Fibroblast of lung (primary cell): ENCODE measurements at regions not wholly inside any gene's neighbourhood (a gene's known extent, or its start where the extent isn't known, plus 50 kb on each side); places are given as distances from the start of the nearest gene placed in this dataset.

ENCODE experiments used
- CTCF ChIP-seq, 2 donors: IDR thresholded peaks in 1 of 2; conservative IDR thresholded peaks in 1 of 2; 1 replicate in 1 of 2; 2 replicates in 1 of 2; pipeline ENCODE4 v1.5.1; 2011 to 2012; ENCODE audit warnings: low read length in 2 of 2, control low read depth in 1 of 2, inconsistent platforms in 1 of 2, low read depth in 1 of 2, mild to moderate bottlenecking in 1 of 2
- EZH2 ChIP-seq: IDR thresholded peaks from 2 replicates; pipeline ENCODE4 v1.5.1; 2012; ENCODE audit warnings: low read length, control low read depth, mild to moderate bottlenecking; ENCODE audit errors: missing control alignments

- TF ChIP-seq CTCF (conservative IDR thresholded peaks at IDR 0.05 in 1 of 2, IDR thresholded peaks at IDR 0.05 in 1 of 2; ENCODE audit: low read depth in 1 of 2, low read length in 2 of 2) (no peak), EZH2 (no peak)
Measured at GRCh38 chr1:29520571-29521437, 284.5 kb downstream of the PTPRU start.
